ENCODE measurements at regions not wholly inside any gene's neighbourhood (a gene's known extent, or its start where the extent isn't known, plus 50 kb on each side); places are given as distances from the start of the nearest gene placed in this dataset.
"Not testable (repeated sequence)": the region's sequence is repeated elsewhere in the genome, so short reads cannot be mapped to it uniquely, and the experiment has no call there.

GRCh38 chr7:112937651-112938415, 147.6 kb upstream of the TMEM168 start:
- DNase-seq (ENCODE audit: low read depth), result no peak

GRCh38 chr7:112933598-112933997, 143.4 kb upstream of the TMEM168 start:
- DNase-seq (ENCODE audit: low read depth), result no peak

GRCh38 chr7:112930787-112931186, 140.6 kb upstream of the TMEM168 start:
- no peak for DNase-seq (ENCODE audit: low read depth)

- no peak for DNase-seq (ENCODE audit: low read depth)
Measured at GRCh38 chr7:112929421-112929820, 139.2 kb upstream of the TMEM168 start.

GRCh38 chr7:112926018-112926417, 135.8 kb upstream of the TMEM168 start:
- no peak for DNase-seq (ENCODE audit: low read depth)

- not testable (repeated sequence) for DNase-seq (ENCODE audit: low read depth)
Measured at GRCh38 chr7:112922546-112922945, 132.4 kb upstream of the TMEM168 start.

- not testable (repeated sequence) for DNase-seq (ENCODE audit: low read depth)
Measured at GRCh38 chr7:112916431-112916830, 126.2 kb upstream of the TMEM168 start.

GRCh38 chr7:112908086-112908485, 117.9 kb upstream of the TMEM168 start:
- no peak for DNase-seq (ENCODE audit: low read depth)

- DNase-seq (ENCODE audit: low read depth), result no peak
Measured at GRCh38 chr7:112907658-112908057, 117.5 kb upstream of the TMEM168 start.

GRCh38 chr7:112905950-112906349, 115.8 kb upstream of the TMEM168 start:
- no peak for DNase-seq (ENCODE audit: low read depth)

- no peak for DNase-seq (ENCODE audit: low read depth)
Measured at GRCh38 chr7:112905413-112905812, 115.2 kb upstream of the TMEM168 start.

GRCh38 chr7:112898432-112899290, 108.5 kb upstream of the TMEM168 start:
- DNase-seq (ENCODE audit: low read depth), result peak; percentile 15

GRCh38 chr7:112897839-112898431, 107.7 kb upstream of the TMEM168 start:
- no peak for DNase-seq (ENCODE audit: low read depth)

- DNase-seq (ENCODE audit: low read depth), result no peak
Measured at GRCh38 chr7:112896026-112896601, 105.9 kb upstream of the TMEM168 start.

GRCh38 chr7:112892263-112892662, 102.1 kb upstream of the TMEM168 start:
- DNase-seq (ENCODE audit: low read depth), result peak; percentile 5

- DNase-seq (ENCODE audit: low read depth), result no peak
Measured at GRCh38 chr7:112891698-112892097, 101.5 kb upstream of the TMEM168 start.

GRCh38 chr7:112889834-112890438, 99.7 kb upstream of the TMEM168 start:
- no peak for DNase-seq (ENCODE audit: low read depth)

GRCh38 chr7:112889268-112889667, 99.1 kb upstream of the TMEM168 start:
- no peak for DNase-seq (ENCODE audit: low read depth)

GRCh38 chr7:112888781-112889180, 98.6 kb upstream of the TMEM168 start:
- DNase-seq (ENCODE audit: low read depth), result no peak

GRCh38 chr7:112887976-112888375, 97.8 kb upstream of the TMEM168 start:
- DNase-seq (ENCODE audit: low read depth), result no peak

GRCh38 chr7:112887337-112887736, 97.1 kb upstream of the TMEM168 start:
- no peak for DNase-seq (ENCODE audit: low read depth)

GRCh38 chr7:112886208-112886607, 96.0 kb upstream of the TMEM168 start:
- no peak for DNase-seq (ENCODE audit: low read depth)
